T47D (cell line): ENCODE measurements at regions not wholly inside any gene's neighbourhood (a gene's known extent, or its start where the extent isn't known, plus 50 kb on each side); places are given as distances from the start of the nearest gene placed in this dataset.

Experiments used
- DNase-seq, 2 experiments: peaks; one replicate each; pipeline versions ENCODE4 v3.0.0 to v3.0.0-alpha.2; 2011 to 2012; ENCODE audit warnings: low read depth in 1 of 2, low spot score in 1 of 2
- JUND ChIP-seq: IDR thresholded peaks from 2 replicates; pipeline ENCODE4 v1.6.1; 2012; ENCODE audit warnings: low read depth
- in situ Hi-C: cut with HindIII; loops from 2 replicates; pipeline ENCODE4 v1.10.0; 2016; ENCODE audit warnings: low sequenced_read_pairs, low pct_unique_long_range_greater_than_20kb

GRCh38 chr11:39690856-39691255 is 1768.6 kb downstream of the LRRC4C start:
- in situ Hi-C loops = no loop called here
- no peak for DNase-seq
- no peak for TF ChIP-seq JUND

- in situ Hi-C loops = no loop called here
- DNase-seq = no peak
- TF ChIP-seq JUND = no peak
Measured at GRCh38 chr11:39683951-39684554, 1775.4 kb downstream of the LRRC4C start.

GRCh38 chr11:39683288-39683950 is 1776.0 kb downstream of the LRRC4C start:
- in situ Hi-C loops = no loop called here
- DNase-seq = no peak
- TF ChIP-seq JUND = no peak

GRCh38 chr11:39681428-39681827 is 1778.0 kb downstream of the LRRC4C start:
- no peak for DNase-seq
- in situ Hi-C loops = no loop called here
- no peak for TF ChIP-seq JUND

GRCh38 chr11:39678996-39679395 is 1780.5 kb downstream of the LRRC4C start:
- in situ Hi-C loops = no loop called here
- no peak for TF ChIP-seq JUND
- DNase-seq = no peak

GRCh38 chr11:39675171-39675570 is 1784.3 kb downstream of the LRRC4C start:
- in situ Hi-C loops = no loop called here
- no peak for DNase-seq
- no peak for TF ChIP-seq JUND

- no peak for TF ChIP-seq JUND
- no peak for DNase-seq
- in situ Hi-C loops = no loop called here
Measured at GRCh38 chr11:39674761-39675160, 1784.7 kb downstream of the LRRC4C start.

- TF ChIP-seq JUND = no peak
- in situ Hi-C loops = no loop called here
- no peak for DNase-seq
Measured at GRCh38 chr11:39674024-39674423, 1785.4 kb downstream of the LRRC4C start.

GRCh38 chr11:39668640-39669039 is 1790.8 kb downstream of the LRRC4C start:
- no peak for DNase-seq
- no peak for TF ChIP-seq JUND
- in situ Hi-C loops = no loop called here

GRCh38 chr11:39664023-39664422 is 1795.4 kb downstream of the LRRC4C start:
- in situ Hi-C loops = no loop called here
- DNase-seq = no peak
- no peak for TF ChIP-seq JUND

GRCh38 chr11:39661890-39662289 is 1797.6 kb downstream of the LRRC4C start:
- in situ Hi-C loops = no loop called here
- no peak for TF ChIP-seq JUND
- DNase-seq = no peak

- in situ Hi-C loops = no loop called here
Measured at GRCh38 chr11:39651857-39652461, 1807.5 kb downstream of the LRRC4C start.

GRCh38 chr11:39641751-39642150 is 1817.7 kb downstream of the LRRC4C start:
- in situ Hi-C loops = no loop called here
- TF ChIP-seq JUND = no peak
- DNase-seq = no peak

More at GRCh38 chr11:39651857-39652461, 1807.5 kb downstream of the LRRC4C start:
- TF ChIP-seq JUND = no peak
- DNase-seq = peak in 1 of 2 experiments; percentile 8

GRCh38 chr11:39630365-39630764 is 1829.1 kb downstream of the LRRC4C start:
- no peak for DNase-seq
- TF ChIP-seq JUND = no peak
- in situ Hi-C loops = no loop called here
